ENCODE measurements at regions not wholly inside any gene's neighbourhood (a gene's known extent, or its start where the extent isn't known, plus 50 kb on each side); places are given as distances from the start of the nearest gene placed in this dataset.

DNA sequence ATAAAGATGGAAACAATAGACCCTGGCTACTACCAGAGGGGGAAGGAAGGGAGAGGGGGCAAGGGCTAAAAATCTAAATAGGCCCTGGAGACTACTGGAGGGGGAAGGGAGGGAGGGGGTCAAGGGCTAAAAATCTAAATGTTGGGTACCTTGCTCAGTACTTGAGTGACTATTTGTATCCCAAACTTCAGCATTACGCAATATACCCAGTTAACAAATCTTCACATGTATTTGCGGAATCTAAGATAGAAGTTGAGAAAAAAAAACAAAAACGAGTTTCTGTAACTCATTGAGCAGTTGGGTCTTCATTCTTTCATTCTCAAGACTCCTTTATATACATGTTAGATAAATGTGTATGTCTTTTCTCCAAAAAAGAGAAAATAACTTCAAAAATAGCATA, 537.4 kb downstream of the TAF11L14 start:
- TF ChIP-seq CTCF (IDR thresholded peaks at IDR 0.05; ENCODE audit: insufficient read depth, low read length) = no peak
- no peak for TF ChIP-seq POLR2AphosphoS5 (IDR thresholded peaks at IDR 0.05; ENCODE audit: low read depth)
- TF ChIP-seq REST (IDR thresholded peaks at IDR 0.05; ENCODE audit: insufficient replicate concordance, low read depth) = no peak
- TF ChIP-seq SPI1 (IDR thresholded peaks at IDR 0.05; ENCODE audit: borderline replicate concordance, low read depth) = no peak
- no peak for TF ChIP-seq GABPA (IDR thresholded peaks at IDR 0.05; ENCODE audit: low read depth)

Data from HL-60 (cell line).